Uterus (tissue), 3 donors: ENCODE measurements at regions not wholly inside any gene's neighbourhood (a gene's known extent, or its start where the extent isn't known, plus 50 kb on each side); places are given as distances from the start of the nearest gene placed in this dataset.
A peak's percentile ranks its signal among the peaks of the same experiment; 100 is the strongest.

Experiments used
- DNase-seq, 2 donors: peaks; one replicate each; pipeline ENCODE4 v3.0.0-alpha.2; 2019 to 2020
- H3K27ac ChIP-seq, 2 donors: fragments of 200-600 bp; sonication (generic); 1 replicate in 1 of 2; 2 replicates in 1 of 2; pipeline ENCODE4 v1.5.1; 2016 to 2018
- H3K27me3 ChIP-seq, 2 donors: fragments of 200-600 bp; sonication (generic); one replicate each; pipeline ENCODE4 v1.5.1; 2018 to 2019; ENCODE audit warnings: control low read depth in 1 of 2
- H3K36me3 ChIP-seq, 2 donors: fragments of 200-600 bp; sonication (generic); one replicate each; pipeline ENCODE4 v1.5.1; 2019; ENCODE audit warnings: control low read depth in 1 of 2
- H3K4me1 ChIP-seq, 2 donors: fragments of 200-600 bp; sonication (generic); one replicate each; pipeline ENCODE4 v1.5.1; 2018 to 2019; ENCODE audit warnings: control low read depth in 1 of 2
- H3K4me3 ChIP-seq, 2 donors: fragments of 200-600 bp; sonication (generic); 1 replicate in 1 of 2; 2 replicates in 1 of 2; pipeline ENCODE4 v1.5.1; 2018 to 2019; ENCODE audit warnings: mild to moderate bottlenecking in 1 of 2
- H3K9me3 ChIP-seq, 2 donors: fragments of 200-600 bp; sonication (generic); one replicate each; pipeline ENCODE4 v1.5.1; 2019; ENCODE audit warnings: control low read depth in 1 of 2
- CTCF ChIP-seq, 4 experiments: fragments of 200-600 bp in 2 of 4; fragments of 450-650 bp in 2 of 4; sonication (generic) in 2 of 4; IDR thresholded peaks; one replicate each; pipeline ENCODE4 v1.5.1; 2016 to 2019; ENCODE audit warnings: antibody characterized with exemption in 4 of 4, mild to moderate bottlenecking in 2 of 4, moderate library complexity in 1 of 4
- POLR2A ChIP-seq, 2 donors: fragments of 450-650 bp; IDR thresholded peaks; one replicate each; pipeline ENCODE4 v1.6.1; 2016; ENCODE audit warnings: antibody characterized with exemption in 2 of 2, mild to moderate bottlenecking in 1 of 2, moderate library complexity in 1 of 2
- intact Hi-C: fragments of 100-400 bp; cut with DNase I; formaldehyde crosslinking; loops from one replicate; pipeline ENCODE4 v1.15.1; 2023; ENCODE audit warnings: low total_unique reads
- donor health status: DM: yes; HTN: yes; CAD: no.

DNA sequence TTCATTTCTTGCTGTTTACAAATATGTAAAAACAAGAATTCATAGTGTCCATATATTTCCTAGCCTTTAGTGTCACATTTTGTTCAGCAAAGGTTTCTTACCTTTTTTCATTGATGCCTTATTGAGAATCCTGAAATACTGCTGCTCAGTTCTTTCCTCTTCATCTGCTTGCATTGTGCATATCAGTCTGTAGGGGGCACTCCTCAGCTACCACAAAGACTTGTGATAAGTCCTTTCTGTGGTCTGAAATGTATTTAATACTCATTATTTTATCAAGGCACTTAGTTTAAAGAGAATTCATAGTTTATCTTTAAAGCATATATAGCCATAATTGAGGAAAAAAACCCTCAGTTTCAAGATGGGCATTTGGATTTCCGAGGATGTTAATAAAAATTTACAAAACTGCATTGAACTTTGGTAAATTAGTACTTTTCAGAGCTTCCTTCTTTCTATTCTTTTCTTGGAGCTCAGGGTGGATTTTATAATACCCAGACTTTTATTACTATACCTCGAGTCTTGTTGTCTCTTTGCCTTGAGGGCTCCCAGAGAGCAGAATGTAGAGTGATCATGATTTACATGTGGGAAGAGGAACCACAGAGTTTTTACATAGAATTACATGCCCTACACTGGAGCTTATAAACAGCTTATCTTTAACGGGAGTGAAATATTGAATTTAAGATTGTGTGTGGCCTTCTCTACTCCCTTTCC lies 570.1 kb downstream of the PLCL1 start:
- Histone ChIP-seq H3K4me3 (no peak overlapping the region), H3K36me3 (no peaks in the 10 kb centered on the region), H3K27me3 (no peaks in the 10 kb centered on the region), H3K4me1 (no peaks in the 10 kb centered on the region), H3K27ac (no peak overlapping the region), H3K9me3 (no peaks in the 10 kb centered on the region)
- intact Hi-C loops = no loop called here
- no peak for DNase-seq
- TF ChIP-seq POLR2A (IDR thresholded peaks at IDR 0.05) = no peak
- peak in 3 of 4 experiments; percentile 21 to 26 (median 22) for TF ChIP-seq CTCF (IDR thresholded peaks at IDR 0.05)

- Histone ChIP-seq H3K27ac (no peak overlapping the region), H3K9me3 (no peaks in the 10 kb centered on the region), H3K4me1 (no peaks in the 10 kb centered on the region), H3K36me3 (no peaks in the 10 kb centered on the region), H3K27me3 (no peaks in the 10 kb centered on the region), H3K4me3 (no peak overlapping the region)
- no peak for DNase-seq
- TF ChIP-seq POLR2A (IDR thresholded peaks at IDR 0.05) (no peak), CTCF (IDR thresholded peaks at IDR 0.05) (no peak)
- intact Hi-C loops = no loop called here
These were observed 567.6 kb downstream of the PLCL1 start for GRCh38 chr2:198371921-198372543.

- TF ChIP-seq CTCF (IDR thresholded peaks at IDR 0.05) (no peak), POLR2A (IDR thresholded peaks at IDR 0.05) (no peak)
- no peaks in the 10 kb centered on the region for H3K4me1 ChIP-seq
- no peak overlapping the region for H3K4me3 ChIP-seq
- H3K27me3 ChIP-seq = no peaks in the 10 kb centered on the region
- H3K27ac ChIP-seq = no peak overlapping the region
- H3K9me3 ChIP-seq = no peaks in the 10 kb centered on the region
- H3K36me3 ChIP-seq = no peaks in the 10 kb centered on the region
- intact Hi-C loops = no loop called here
- no peak for DNase-seq
These were observed 566.9 kb downstream of the PLCL1 start for GRCh38 chr2:198371329-198371728.

DNA sequence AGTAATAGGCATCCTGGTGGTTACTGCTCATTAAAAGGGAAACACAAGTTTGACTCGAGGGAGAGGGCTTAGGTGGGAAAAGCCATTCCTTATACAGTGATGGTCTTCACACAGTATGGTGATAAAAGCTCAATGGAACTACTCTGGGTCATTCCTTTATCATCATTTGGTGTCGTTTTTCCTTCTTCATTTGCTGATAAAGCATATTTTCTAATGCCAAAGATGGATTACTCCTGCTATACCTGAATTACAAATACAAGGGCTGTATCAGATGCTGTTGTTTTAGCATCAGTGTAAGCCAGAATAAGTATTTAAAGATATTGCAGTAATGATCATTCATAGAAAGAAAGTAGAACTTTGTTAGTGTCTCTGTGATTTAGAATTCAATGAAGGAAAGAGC lies 563.7 kb downstream of the PLCL1 start:
- no peak overlapping the region for H3K27ac ChIP-seq
- TF ChIP-seq POLR2A (IDR thresholded peaks at IDR 0.05) (no peak), CTCF (IDR thresholded peaks at IDR 0.05) (no peak)
- H3K4me1 ChIP-seq = no peaks in the 10 kb centered on the region
- no peak for DNase-seq
- H3K36me3 ChIP-seq = no peaks in the 10 kb centered on the region
- no peaks in the 10 kb centered on the region for H3K9me3 ChIP-seq
- H3K27me3 ChIP-seq = no peaks in the 10 kb centered on the region
- H3K4me3 ChIP-seq = no peak overlapping the region
- intact Hi-C loops = no loop called here

GRCh38 chr2:198362740-198363139 lies 558.3 kb downstream of the PLCL1 start:
- no peak for DNase-seq
- Histone ChIP-seq H3K36me3 (no peaks in the 10 kb centered on the region), H3K27me3 (no peaks in the 10 kb centered on the region), H3K27ac (no peak overlapping the region), H3K9me3 (no peaks in the 10 kb centered on the region), H3K4me3 (no peak overlapping the region), H3K4me1 (no peaks in the 10 kb centered on the region)
- TF ChIP-seq CTCF (IDR thresholded peaks at IDR 0.05) = no peak
- TF ChIP-seq POLR2A (IDR thresholded peaks at IDR 0.05) = no peak
- intact Hi-C loops = no loop called here
